SK-N-SH (cell line): ENCODE measurements at regions not wholly inside any gene's neighbourhood (a gene's known extent, or its start where the extent isn't known, plus 50 kb on each side); places are given as distances from the start of the nearest gene placed in this dataset.

Experiments used
- EZH2phosphoT487 ChIP-seq: fragments of 200-600 bp; sonication (generic); IDR thresholded peaks from 2 replicates; pipeline ENCODE4 v1.6.1; 2017; ENCODE audit warnings: low read depth, mixed run types, mild to moderate bottlenecking, antibody characterized with exemption, moderate library complexity, borderline replicate concordance
- IRF3 ChIP-seq: fragments of 150-350 bp; IDR thresholded peaks from 2 replicates; pipeline ENCODE4 v1.6.1; 2016; ENCODE audit warnings: mild to moderate bottlenecking, low read depth, low read length
- NRF1 ChIP-seq: IDR thresholded peaks from 2 replicates; pipeline ENCODE4 v1.6.1; 2012; ENCODE audit warnings: low read depth, mild to moderate bottlenecking, low read length
- POLR2AphosphoS5 ChIP-seq: IDR thresholded peaks from 2 replicates; pipeline ENCODE4 v1.6.1; 2012; ENCODE audit warnings: low read depth, low read length
- RAD21 ChIP-seq: IDR thresholded peaks from 2 replicates; pipeline ENCODE4 v1.6.1; 2012; ENCODE audit warnings: mild to moderate bottlenecking, low read length
- TF ChIP-seq, protein P1 (sequence below): fragments of 200-600 bp; sonication (generic); IDR thresholded peaks from 2 replicates; pipeline ENCODE4 v1.6.1; 2017; ENCODE audit warnings: antibody characterized with exemption, mild to moderate bottlenecking, moderate library complexity

GRCh38 chr10:131767716-131768115 lies 133.1 kb upstream of the PPP2R2D start:
- no peak for TF ChIP-seq RAD21
- no peak for TF ChIP-seq EZH2phosphoT487
- TF ChIP-seq, protein P1, sequence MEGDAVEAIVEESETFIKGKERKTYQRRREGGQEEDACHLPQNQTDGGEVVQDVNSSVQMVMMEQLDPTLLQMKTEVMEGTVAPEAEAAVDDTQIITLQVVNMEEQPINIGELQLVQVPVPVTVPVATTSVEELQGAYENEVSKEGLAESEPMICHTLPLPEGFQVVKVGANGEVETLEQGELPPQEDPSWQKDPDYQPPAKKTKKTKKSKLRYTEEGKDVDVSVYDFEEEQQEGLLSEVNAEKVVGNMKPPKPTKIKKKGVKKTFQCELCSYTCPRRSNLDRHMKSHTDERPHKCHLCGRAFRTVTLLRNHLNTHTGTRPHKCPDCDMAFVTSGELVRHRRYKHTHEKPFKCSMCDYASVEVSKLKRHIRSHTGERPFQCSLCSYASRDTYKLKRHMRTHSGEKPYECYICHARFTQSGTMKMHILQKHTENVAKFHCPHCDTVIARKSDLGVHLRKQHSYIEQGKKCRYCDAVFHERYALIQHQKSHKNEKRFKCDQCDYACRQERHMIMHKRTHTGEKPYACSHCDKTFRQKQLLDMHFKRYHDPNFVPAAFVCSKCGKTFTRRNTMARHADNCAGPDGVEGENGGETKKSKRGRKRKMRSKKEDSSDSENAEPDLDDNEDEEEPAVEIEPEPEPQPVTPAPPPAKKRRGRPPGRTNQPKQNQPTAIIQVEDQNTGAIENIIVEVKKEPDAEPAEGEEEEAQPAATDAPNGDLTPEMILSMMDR = no peak
- TF ChIP-seq NRF1 = no peak
- no peak for TF ChIP-seq POLR2AphosphoS5
- no peak for TF ChIP-seq IRF3
